WTC11 (cell line): ENCODE measurements at regions not wholly inside any gene's neighbourhood (a gene's known extent, or its start where the extent isn't known, plus 50 kb on each side); places are given as distances from the start of the nearest gene placed in this dataset.

Experiments
- CTCF ChIP-seq: fragments of 200-600 bp; IDR thresholded peaks from 2 replicates; pipeline ENCODE4 v1.8.0; 2022; ENCODE audit warnings: antibody characterized with exemption
- FOXK1 ChIP-seq: sonication (generic); formaldehyde crosslinking; IDR thresholded peaks from 2 replicates; pipeline ENCODE4 v1.8.0; 2022; ENCODE audit warnings: mild to moderate bottlenecking, moderate library complexity, missing genetic modification reagents
- FOXP1 ChIP-seq: sonication (generic); formaldehyde crosslinking; IDR thresholded peaks from 2 replicates; pipeline ENCODE4 v1.8.0; 2022; ENCODE audit warnings: missing genetic modification reagents, mild to moderate bottlenecking, moderate library complexity, borderline replicate concordance
- PRDM15 ChIP-seq: sonication (generic); formaldehyde crosslinking; IDR thresholded peaks from 2 replicates; pipeline ENCODE4 v1.8.0; 2022; ENCODE audit warnings: missing genetic modification reagents
- SMAD3 ChIP-seq: sonication (generic); formaldehyde crosslinking; IDR thresholded peaks from 2 replicates; pipeline ENCODE4 v1.8.0; 2022; ENCODE audit warnings: missing genetic modification reagents, mild to moderate bottlenecking, borderline replicate concordance
- ZNF416 ChIP-seq: fragments of 250-450 bp; sonication (Bioruptor Pico); IDR thresholded peaks from 2 replicates; pipeline ENCODE4 v1.9.0; 2021; ENCODE audit warnings: mild to moderate bottlenecking, inconsistent platforms
- TF ChIP-seq, protein P1 (sequence below): sonication (generic); formaldehyde crosslinking; IDR thresholded peaks from 2 replicates; pipeline ENCODE4 v1.8.0; 2022; ENCODE audit warnings: mild to moderate bottlenecking, missing genetic modification reagents

DNA sequence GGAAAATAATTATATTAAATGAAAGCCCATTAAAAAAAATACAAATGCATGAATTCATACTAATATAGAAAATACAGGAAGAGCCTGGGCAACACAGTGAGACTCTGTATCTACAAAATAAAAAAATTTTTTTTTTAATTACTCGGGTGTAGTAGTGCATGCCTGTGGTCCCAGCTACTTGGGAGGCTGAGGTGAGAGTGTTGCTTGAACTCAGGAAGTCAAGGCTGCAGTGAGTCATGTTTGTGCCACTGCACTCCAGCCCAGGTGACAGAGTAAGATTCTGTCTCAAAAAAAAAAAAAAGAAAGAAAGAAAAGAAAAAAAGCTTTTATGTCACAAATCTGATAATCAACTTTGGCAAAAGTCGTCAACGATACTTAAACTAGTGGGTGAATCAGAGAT is 80.6 kb upstream of the PLEKHA5 start:
- TF ChIP-seq CTCF (no peak), PRDM15 (CRISPR knock-in tag) (no peak), SMAD3 (CRISPR knock-in tag) (no peak), FOXP1 (CRISPR knock-in tag) (no peak), FOXK1 (CRISPR knock-in tag) (no peak), ZNF416 (CRISPR knock-in tag) (no peak)
- TF ChIP-seq, protein P1, sequence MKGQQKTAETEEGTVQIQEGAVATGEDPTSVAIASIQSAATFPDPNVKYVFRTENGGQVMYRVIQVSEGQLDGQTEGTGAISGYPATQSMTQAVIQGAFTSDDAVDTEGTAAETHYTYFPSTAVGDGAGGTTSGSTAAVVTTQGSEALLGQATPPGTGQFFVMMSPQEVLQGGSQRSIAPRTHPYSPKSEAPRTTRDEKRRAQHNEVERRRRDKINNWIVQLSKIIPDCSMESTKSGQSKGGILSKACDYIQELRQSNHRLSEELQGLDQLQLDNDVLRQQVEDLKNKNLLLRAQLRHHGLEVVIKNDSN: no peak
